HG03571 (cell line): ENCODE measurements at regions not wholly inside any gene's neighbourhood (a gene's known extent, or its start where the extent isn't known, plus 50 kb on each side); places are given as distances from the start of the nearest gene placed in this dataset.
"Not testable (repeated sequence)": the region's sequence is repeated elsewhere in the genome, so short reads cannot be mapped to it uniquely, and the experiment has no call there.

Experiments
- ATAC-seq: cut with Tn5 transposase; IDR thresholded peaks from one replicate; pipeline ENCODE4 v1.9.1; 2021; ENCODE audit not compliant: unreplicated experiment

DNA sequence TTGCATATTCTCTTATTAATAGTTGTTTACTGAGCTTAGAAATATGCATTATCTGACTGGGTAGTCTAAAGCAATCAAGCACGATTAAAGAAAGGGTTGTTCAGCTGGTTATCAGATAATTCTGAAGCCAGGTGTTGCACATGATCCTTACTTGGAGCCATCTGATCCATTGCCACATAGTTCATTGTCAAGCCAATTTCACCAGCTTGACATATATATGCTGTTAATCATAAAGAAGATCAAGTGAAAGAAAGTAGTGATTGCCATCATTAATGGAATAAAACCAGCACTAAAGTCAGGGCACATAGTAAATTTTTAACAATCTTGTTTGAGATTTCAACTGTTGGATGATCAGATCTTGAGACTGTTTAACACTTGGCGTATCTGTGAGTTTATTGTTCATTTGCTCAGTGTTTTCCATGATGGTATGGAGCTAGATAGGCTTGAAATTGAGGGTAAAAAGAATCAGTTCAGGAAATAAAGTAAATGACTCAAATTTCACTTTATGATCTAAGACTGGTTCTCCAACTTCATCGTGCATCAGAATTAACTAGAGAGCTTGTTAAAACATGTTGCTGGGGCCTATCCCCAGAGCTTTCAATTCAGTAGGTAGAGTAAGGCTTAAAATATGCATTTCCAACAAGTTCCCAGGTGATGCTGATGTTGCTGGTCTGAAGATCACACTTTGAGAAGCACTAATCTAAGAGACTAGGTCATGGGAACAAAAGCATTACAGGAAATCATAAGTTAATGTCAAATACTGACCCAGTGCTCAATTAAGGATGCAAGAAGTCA lies 539.6 kb downstream of the SATB2 start:
- ATAC-seq = no peak

DNA sequence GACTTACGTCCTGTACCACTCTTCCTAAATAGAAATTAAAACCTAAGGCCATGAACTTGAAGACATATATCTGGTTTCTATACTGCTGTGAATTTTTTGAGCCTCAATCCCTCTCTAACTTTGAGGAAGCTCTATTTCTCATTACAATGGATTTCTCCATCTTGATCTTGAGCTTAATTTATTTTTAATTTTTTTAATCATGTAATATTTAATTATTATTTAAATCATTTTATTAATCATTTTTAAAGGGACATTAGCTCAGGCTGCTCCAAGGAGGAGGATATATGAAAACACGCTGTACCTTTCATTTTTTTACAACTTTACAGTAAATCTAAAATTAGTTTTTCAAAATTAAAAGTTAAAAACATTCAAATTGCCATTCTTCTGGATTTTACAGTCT lies 540.5 kb downstream of the SATB2 start:
- no peak for ATAC-seq

DNA sequence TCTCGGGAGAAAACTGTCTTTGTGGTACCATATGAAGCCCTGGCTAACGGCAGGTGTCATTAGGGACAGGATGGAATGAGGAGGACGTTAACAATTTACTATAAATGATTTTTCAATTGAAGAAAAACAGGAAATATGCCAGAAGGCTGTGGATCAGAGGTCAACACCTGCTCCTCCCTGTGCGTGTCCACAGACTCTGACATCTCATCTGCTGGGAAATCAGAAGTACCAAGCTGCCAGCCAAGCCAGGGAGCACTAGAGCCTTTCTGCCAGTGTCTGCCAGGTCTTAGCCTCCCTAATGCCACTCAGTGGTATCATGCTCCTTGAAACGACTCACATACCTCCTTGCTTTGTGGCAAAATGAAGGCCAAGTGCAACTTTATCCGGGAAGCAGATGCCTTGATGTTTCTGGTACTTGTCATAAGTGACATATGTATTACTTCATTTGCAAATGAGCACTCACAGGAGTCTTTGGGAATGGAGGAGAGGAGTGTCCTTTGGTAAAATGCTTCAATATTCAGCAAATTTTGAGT lies 541.1 kb downstream of the SATB2 start:
- ATAC-seq = no peak

DNA sequence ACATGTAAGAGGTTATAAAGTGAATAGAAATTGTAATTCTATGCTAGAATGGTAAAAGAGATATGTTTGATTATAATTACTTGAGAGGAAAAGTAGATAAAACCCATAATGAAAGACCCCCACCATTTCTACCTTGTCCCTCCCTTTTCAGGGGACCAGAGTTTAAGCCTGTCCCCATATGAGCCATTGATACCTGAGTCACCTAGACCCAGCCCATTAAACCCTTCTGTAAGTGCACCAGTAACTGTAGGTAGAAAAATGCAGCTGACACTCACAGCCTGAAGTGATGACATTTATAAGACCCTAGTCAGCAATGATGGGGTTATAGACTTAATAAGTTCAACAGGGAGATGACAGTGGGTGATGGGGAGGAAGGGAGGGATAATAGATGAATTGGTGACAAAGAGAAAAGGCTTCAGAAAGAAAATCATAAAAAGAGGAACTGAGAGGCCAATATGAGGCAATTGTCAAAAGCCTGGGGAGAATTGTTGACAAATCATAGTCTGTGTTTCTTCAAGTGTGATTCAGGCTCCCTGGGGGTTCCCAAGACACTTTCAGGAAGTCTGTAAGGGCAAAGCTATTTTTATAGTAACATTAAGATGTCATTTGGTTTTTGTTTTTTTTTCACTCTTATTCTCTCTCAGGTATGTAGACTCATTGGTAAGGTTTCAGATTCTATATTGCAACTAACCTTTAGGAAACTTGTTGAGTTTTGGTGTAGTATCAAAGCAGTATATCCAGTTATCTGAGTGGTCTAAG lies 544.2 kb downstream of the SATB2 start:
- peak; percentile 97 for ATAC-seq

DNA sequence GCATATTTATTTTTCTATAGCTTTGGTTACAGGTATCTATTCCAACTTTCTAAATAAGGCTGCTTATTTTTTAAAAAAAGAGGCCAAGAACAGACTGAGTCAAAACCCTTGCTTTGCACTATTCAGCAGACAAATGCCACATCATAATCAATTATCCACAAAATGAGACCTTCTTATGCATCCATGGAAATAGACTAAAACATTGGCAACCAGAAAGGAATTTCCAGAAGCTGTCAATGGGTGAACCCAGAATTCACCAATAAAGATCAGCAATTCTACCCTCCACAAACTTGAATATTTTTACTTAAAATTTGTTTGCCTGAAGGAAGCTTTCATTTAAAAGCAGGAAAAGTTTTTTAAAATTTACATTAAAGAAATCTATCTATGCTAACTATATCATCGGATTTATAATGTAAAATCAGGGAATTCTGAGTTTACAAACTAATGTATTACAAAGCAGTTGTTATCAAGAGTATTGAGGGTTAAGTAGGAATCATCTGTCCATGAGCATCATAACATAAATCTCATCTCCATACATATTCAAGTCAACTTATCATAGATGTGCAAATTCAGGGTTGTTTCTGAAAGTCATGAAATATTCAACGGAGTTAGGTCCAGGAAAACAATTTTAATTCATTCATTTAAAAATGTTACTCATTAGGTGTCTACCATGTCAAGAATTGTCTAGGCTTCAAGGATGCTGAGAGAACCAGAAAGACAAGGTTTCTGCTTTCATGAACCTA lies 548.0 kb downstream of the SATB2 start:
- ATAC-seq = no peak

DNA sequence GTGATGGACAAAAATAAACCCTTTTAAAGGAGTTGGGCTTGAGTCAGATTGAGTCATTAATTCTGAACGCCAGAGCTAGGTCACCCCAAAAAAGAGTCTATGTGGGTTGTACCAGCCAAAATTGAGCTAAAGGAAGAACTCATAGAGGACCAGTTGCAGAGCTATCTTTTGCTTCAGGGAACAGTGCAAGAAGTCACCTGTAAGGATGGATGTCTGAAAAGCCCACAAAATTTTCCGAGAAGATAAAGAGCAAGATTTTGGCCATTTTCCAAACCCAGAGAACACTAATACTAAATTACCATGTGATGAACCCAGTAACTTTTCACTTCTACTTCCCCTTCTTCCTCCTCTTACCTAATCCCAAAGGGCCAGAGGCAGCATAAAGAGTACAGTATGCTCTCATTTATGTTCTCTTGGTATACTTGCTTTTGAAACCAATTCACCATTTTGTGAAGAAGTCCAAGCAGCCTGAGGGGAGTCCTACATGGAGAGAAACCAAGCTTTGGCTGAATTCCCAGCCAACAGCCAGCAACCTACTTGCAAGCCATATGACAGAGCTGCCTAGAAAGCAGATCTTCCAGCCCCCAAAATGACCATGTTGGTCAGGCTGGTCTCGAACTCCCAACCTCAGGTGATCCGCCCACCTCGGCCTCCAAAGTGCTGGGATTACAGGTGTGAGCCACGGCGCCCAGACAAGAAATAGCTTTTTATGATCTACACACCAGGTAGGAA lies 551.7 kb downstream of the SATB2 start:
- ATAC-seq = peak; percentile 90

DNA sequence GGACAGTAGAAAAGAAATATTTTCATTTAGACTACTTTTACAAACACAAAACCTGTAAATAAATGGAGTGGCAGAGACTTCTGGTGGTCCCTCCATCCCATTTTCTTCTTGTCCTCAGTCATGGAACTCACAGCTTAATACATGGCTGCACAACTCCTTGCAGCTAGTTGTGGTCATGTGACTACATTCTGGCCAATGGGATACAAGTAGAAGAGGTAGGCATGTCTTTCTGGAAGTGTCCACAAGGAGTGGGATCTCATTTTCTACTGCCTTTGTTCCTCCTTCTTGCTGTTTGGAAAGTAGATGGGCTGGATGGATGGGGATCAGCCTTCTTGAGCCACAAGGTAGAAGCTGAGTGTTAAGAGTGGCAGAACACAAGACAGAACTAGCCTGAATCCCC lies 555.8 kb downstream of the SATB2 start:
- no peak for ATAC-seq

DNA sequence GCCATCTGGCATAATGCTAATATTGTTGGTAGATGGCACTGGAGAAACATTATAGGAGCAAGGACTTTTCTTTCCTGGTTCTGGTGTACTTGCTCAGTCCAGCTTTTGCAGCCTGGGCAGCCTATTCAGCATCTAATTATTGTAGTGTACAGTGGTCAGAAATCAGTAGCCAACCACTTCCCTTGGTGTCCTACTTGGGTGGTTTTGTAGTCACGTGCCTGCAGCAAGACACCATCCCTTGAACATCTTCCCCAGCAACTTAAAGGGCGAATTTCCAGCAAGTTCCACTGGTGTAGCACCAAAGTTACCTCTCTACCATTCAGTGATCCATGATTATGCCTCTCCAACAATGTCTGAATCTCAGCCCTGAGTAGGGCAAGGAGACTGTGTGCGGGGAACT lies 557.6 kb downstream of the SATB2 start:
- no peak for ATAC-seq

DNA sequence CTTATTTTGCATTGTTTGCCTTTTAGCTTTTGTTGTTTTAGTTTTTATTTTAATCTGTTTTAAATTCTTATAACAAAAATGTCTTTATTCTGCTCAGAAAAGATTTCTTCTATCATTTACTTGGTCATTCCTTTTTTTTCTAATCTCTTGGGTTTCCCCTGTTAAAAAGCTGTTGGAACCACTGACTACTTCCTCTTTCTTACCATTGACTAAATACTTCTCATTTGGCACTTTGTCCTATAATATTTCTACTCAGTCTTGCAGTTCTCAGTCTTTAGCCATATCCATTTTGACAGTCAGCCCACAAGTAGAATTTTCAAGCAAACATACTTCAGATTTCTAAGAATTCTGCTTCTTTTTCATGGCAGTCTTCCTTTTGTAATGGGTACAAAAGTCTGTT lies 567.2 kb downstream of the SATB2 start:
- ATAC-seq = peak; percentile 78

DNA sequence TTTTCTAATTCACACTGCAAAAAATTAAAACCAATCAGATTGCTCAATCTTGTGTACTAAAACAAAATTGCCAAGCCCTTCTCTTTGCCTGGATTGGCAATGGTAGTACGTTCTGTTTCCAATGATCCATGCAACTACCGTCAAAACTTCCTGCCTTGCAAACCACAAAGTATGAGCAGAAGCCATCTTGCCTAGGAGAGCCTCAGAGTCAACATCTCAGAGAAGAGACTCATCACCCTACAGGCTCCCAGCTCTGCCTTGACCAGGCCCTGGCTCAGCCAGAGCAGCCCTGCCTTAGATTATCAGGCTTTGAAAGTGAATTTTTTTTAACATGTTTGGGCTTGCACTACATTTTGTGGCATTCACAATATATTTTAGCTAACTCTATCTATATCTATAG lies 574.1 kb downstream of the SATB2 start:
- no peak for ATAC-seq

DNA sequence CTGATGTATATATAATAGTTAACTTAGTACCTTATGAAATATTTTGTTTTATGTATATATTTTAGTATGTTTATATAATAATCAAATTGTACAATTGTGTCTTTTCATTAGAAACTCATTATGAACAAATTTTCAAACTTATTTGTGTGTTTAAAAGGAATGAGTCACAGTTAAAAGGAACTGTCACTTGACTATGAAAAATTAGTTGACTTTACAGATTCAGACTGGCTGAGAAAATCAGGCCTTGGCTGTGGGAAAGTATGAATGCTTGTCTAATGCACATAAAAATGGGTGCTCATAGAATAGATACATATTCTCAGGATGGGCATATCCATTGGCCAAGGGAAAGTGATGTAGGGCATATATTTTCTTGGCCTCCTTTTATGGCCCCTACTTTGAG lies 576.8 kb downstream of the SATB2 start:
- no peak for ATAC-seq

DNA sequence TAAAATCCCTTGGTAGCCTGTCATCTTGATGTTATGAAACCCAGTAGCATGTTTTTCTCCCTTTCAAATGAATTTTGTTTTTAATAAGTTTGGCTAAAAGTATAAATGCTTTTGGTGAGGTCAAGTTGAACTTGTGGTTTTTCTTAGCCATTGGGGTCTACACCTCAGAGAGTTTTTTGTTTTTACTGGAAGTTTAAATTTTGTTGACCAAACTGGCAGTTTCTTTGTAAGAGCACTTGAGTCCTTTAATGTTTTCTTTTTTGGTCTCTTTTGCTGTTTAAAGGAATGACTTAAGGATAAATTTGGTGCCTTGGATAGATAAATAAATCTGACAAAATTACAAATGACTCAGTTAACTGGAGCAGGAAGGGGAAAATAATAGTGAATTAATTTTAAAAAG lies 577.3 kb downstream of the SATB2 start:
- ATAC-seq = no peak

DNA sequence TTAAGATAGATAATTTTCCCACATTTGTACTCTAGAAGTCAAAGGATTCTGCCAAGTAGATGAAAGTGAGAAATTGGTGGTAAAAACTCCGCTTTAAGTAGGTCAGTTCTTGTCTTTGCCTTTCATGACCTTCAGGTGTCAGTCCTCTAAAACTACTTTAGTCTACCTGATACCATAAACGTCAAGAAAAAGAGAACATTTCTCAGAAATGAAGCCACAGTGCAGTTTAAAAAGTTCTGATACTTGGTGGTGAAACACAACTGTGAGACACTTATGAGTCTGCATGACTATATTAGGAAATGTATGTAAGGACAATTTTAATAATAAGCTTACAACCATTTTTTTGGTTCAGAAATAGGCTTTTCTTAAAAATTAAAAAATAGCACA lies 583.3 kb downstream of the SATB2 start:
- ATAC-seq = no peak

DNA sequence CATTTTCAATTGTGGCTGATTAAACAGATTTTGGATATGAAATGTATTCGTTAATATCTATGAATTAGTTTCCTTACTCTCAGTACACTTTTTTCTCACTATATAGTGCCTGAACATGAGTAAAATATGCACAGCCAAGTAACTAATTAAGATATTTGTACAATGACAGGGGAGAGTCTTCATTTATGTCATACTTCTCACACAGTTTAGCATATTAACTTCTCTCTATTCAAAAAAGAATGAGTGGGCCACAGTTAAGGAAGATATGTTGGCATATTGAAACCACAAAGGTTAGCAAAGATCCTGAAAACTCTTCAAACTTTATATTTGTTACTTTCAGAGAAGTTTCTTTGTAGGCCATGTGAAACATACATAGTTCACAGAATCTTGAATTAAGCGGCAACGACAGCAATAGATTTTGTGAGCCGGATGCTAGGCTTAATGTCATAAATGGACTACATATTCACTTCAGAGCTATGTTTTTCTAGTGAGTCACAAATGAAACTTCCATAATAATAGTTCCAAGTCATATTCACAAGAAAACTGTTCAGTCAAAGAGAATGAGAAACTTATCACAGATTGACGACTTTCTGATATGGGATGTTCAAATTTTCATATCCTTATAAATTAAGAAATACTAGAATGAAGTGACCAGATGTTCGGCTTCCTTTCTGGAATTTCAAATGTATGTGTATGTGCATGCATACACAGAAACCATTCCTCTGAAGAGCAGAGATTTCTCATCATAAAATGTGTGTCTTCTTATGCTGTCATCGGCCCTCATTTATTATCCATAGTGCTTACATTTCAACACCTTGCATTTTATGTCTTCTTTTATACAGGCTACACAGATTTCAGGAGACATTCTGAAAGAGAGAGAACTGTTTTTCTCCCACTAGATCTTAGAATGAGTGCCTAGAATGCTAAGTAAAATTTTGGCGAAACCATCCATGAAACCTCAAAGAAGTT lies 584.0 kb downstream of the SATB2 start:
- no peak for ATAC-seq

DNA sequence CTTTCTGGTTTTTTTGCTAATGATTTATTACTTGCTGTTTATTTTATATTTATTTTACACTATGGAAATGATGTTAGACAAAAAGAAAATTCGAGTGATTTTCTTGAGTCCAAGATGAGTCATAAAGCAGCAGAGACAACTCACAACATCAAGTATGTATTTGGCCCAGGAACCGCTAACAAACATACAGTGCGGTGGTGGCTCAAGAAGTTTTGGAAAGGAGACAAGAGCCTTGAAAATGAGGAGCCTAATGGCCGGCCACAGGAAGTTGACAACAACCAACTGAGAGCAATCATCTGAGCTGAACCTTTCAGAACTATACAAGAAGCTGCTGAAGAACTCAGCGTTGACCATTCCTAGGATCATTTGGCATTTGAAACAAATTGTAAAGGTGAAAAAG lies 594.1 kb downstream of the SATB2 start:
- ATAC-seq = no peak

DNA sequence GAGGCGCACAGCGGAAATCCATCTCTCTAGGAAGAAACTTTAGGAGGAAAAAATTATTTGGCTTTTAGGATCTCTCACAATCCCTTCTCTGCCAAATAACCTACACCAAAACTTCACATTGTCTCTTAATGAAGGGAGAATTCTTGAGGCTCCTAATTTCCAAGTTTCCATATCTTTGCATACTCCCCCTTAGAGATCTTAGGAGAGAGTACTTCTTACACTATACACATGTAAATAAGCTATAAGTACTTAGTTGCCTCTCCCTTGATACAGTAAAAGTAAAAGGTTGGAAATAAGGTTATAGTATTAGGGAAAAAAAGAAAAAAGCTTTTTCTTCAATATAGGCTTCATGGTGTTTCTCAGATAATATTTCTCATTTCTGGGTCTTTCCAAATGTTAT lies 596.7 kb downstream of the SATB2 start:
- ATAC-seq = no peak

DNA sequence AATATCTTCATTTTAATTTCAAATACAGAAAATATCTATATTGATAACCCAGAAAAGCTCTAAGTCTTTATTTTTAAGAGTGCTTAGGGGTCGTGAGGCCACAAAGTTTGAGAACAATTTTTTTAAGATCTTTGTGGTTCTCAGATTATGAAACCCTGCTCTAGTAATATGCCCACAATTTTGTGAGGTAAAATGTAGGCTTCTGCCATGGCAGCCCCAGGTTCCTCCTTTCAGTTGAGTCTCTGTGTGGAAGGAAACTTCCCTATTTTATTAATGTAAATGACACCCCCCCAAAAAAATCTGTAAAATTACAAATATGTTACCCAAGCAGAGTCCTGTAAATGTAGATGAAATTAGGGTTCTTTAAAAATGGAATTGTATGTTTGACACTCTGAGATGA lies 600.5 kb downstream of the SATB2 start:
- no peak for ATAC-seq

DNA sequence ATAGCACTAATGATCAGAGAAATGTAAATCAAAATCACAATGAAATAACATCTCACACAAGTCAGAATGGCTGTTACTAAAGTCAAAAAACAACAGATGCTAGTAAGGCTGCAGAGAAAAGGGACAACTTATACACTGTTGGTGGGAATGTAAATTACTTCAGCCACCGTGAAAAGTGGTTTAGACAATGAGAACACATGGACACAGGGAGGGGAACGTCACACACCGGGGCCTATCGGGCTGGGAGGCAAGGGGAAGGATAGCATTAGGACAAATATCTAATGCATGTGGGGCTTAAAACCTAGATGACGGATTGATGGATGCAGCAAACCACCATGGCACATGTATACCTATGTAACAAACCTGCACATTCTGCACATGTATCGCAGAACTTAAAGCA lies 602.0 kb downstream of the SATB2 start:
- not testable (repeated sequence) for ATAC-seq

DNA sequence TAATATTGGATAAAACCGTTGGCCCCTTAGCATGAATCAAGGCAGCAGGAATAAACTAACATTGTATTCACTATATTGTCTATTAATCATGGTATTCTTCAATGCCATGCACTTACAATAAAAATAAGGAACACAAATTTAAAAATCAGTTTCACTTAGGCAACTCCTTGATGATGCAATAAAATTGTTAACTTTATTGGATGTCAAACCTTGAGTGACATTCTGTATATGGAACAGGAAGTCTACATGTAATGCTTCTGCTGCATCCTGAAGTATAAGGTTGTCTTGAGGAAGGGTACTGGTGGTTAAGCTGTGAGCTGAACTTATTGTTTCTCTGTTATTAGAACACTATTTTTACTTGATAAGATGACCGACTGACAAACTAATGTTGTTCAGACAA lies 605.5 kb downstream of the SATB2 start:
- ATAC-seq = no peak

DNA sequence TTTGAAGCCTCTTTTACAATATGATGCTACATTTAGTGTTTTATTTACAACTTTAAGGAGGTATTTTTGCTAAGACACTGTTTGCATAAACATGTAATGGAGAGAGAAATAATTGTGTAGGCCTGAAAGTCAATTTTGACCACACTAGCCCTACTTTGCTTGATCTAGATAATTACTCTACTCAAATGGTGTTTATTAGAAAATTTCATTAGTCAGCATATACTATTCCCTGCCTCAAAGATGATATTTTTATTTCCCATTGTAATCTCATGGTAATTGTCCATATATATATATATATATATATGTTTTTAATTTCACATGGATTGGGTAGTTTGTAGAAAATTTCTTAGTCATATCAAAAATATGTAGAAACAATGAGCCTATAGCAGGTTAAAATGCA lies 632.2 kb downstream of the SATB2 start:
- no peak for ATAC-seq
